ENCODE measurements at regions not wholly inside any gene's neighbourhood (a gene's known extent, or its start where the extent isn't known, plus 50 kb on each side); places are given as distances from the start of the nearest gene placed in this dataset.
"Not testable (repeated sequence)": the region's sequence is repeated elsewhere in the genome, so short reads cannot be mapped to it uniquely, and the experiment has no call there.

GRCh38 chr16:15307184-15307583 is 70.9 kb downstream of the NPIPA5 start:
- CTCF ChIA-PET; H3K36me3 ChIP-seq (ENCODE audit: control insufficient read depth, insufficient read depth, low read length); H3K4me3 Mint-ChIP-seq (ENCODE audit: unreplicated experiment); POLR2A ChIA-PET; intact Hi-C loops (cut with micrococcal nuclease; ENCODE audit: unreplicated experiment); H3K4me1 Mint-ChIP-seq (ENCODE audit: low read depth, unreplicated experiment); H3K27me3 ChIP-seq (replicated peaks; ENCODE audit: control insufficient read depth, insufficient read depth, low read length); H3K4me1 ChIP-seq; H3K36me3 Mint-ChIP-seq (ENCODE audit: insufficient read depth, unreplicated experiment); H3K9me3 Mint-ChIP-seq (ENCODE audit: unreplicated experiment); H3K27ac Mint-ChIP-seq (ENCODE audit: unreplicated experiment); H3K27me3 Mint-ChIP-seq (ENCODE audit: insufficient read depth, unreplicated experiment); H3K4me3 ChIP-seq (ENCODE audit: low read depth, low read length); BruUV-seq (replicated peaks); H3K9me3 ChIP-seq; DNase-seq: not testable (repeated sequence)

DNA sequence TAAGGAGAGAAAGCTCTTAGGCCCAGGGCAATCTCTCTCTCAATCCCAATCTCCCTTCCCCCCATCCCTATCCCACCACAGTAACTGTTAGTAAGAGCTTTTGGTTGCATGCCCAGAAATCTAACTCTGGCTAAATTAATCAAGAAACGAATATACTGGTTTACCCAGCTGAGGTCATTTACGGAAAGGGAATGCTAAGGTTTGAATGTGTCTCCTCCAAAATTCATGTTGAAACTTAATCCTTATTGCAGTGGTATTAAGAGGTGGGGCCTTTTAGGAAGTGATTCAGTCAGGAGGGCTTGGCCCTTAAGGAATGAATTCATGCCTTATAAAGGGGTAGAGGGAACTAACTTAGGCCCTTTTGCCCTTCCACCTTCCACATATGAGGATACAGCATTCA is 72.2 kb downstream of the NPIPA5 start:
- H3K4me3 ChIP-seq (ENCODE audit: low read depth, low read length); H3K36me3 Mint-ChIP-seq (ENCODE audit: insufficient read depth, unreplicated experiment); H3K36me3 ChIP-seq (ENCODE audit: control insufficient read depth, insufficient read depth, low read length); H3K27me3 Mint-ChIP-seq (ENCODE audit: insufficient read depth, unreplicated experiment); BruUV-seq (replicated peaks); H3K27me3 ChIP-seq (replicated peaks; ENCODE audit: control insufficient read depth, insufficient read depth, low read length); H3K4me1 Mint-ChIP-seq (ENCODE audit: low read depth, unreplicated experiment); H3K9me3 ChIP-seq; H3K4me1 ChIP-seq; intact Hi-C loops (cut with micrococcal nuclease; ENCODE audit: unreplicated experiment); DNase-seq; POLR2A ChIA-PET; CTCF ChIA-PET; H3K9me3 Mint-ChIP-seq (ENCODE audit: unreplicated experiment); H3K4me3 Mint-ChIP-seq (ENCODE audit: unreplicated experiment); H3K27ac Mint-ChIP-seq (ENCODE audit: unreplicated experiment): not testable (repeated sequence)

DNA sequence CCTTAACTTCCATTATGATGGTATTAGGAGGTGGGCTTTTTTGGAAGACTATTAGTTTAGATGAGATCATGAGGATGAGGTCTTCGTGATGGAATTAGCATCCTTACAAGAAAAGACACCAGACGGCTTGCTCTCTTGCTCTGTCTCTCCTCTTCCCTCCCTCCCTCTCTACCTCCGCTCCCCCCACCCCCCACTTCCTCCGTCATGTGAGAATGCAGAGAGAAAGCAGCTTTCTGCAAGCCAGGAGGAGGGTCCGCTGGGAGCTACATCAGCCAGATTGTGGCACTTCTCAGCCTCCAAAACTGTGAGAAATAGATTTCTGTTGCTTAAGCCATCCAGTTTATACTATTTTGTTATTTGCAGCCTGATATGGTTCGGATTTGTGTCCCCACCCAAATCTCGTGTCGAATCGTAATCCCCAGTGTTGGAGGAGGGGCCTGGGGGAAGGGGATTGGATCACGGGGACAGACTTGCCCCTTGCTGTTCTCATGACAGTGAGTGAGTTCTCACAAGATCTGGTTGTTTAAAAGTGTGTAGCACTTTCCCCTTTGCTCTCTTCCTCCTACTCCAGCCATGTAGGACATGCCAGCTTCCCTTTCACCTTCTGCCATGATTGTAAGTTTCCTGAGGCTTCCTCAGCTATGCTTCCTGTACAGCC is 74.3 kb downstream of the NPIPA5 start:
- CTCF ChIA-PET; H3K9me3 ChIP-seq; H3K36me3 ChIP-seq (ENCODE audit: control insufficient read depth, insufficient read depth, low read length); H3K36me3 Mint-ChIP-seq (ENCODE audit: insufficient read depth, unreplicated experiment); H3K4me1 Mint-ChIP-seq (ENCODE audit: low read depth, unreplicated experiment); H3K27me3 ChIP-seq (replicated peaks; ENCODE audit: control insufficient read depth, insufficient read depth, low read length); H3K4me3 ChIP-seq (ENCODE audit: low read depth, low read length); BruUV-seq (replicated peaks); POLR2A ChIA-PET; DNase-seq; intact Hi-C loops (cut with micrococcal nuclease; ENCODE audit: unreplicated experiment); H3K27ac Mint-ChIP-seq (ENCODE audit: unreplicated experiment); H3K27me3 Mint-ChIP-seq (ENCODE audit: insufficient read depth, unreplicated experiment); H3K4me1 ChIP-seq; H3K9me3 Mint-ChIP-seq (ENCODE audit: unreplicated experiment); H3K4me3 Mint-ChIP-seq (ENCODE audit: unreplicated experiment): not testable (repeated sequence)

GRCh38 chr16:15297104-15297503 is 81.0 kb downstream of the NPIPA5 start:
- H3K36me3 Mint-ChIP-seq (ENCODE audit: insufficient read depth, unreplicated experiment); H3K4me1 ChIP-seq; H3K9me3 ChIP-seq; H3K4me3 Mint-ChIP-seq (ENCODE audit: unreplicated experiment); H3K4me3 ChIP-seq (ENCODE audit: low read depth, low read length); H3K36me3 ChIP-seq (ENCODE audit: control insufficient read depth, insufficient read depth, low read length); H3K9me3 Mint-ChIP-seq (ENCODE audit: unreplicated experiment); DNase-seq; intact Hi-C loops (cut with micrococcal nuclease; ENCODE audit: unreplicated experiment); H3K27me3 Mint-ChIP-seq (ENCODE audit: insufficient read depth, unreplicated experiment); CTCF ChIA-PET; H3K27me3 ChIP-seq (replicated peaks; ENCODE audit: control insufficient read depth, insufficient read depth, low read length); POLR2A ChIA-PET; H3K4me1 Mint-ChIP-seq (ENCODE audit: low read depth, unreplicated experiment); H3K27ac Mint-ChIP-seq (ENCODE audit: unreplicated experiment); BruUV-seq (replicated peaks): not testable (repeated sequence)

DNA sequence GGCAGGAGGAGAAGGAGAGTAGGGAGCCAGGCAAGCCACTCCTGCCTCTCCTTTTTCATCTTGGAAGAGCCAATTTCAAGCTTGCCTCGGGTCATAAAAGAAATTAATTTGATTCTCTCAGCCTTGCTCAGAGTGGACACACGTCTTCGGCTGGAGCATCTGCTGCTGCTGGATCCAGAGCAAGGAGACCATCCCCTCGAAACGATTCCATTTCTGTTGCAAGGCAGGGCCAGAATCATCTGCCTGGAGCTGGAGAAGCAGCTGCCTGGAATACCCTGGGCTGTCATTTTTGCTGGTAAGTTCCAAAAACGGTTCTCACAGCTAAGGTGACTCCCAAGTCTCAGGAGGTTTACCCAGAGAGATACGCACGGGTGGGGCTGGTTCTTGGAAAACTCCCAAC is 103.3 kb downstream of the NPIPA5 start:
- not testable (repeated sequence) for BruUV-seq (replicated peaks)

DNA sequence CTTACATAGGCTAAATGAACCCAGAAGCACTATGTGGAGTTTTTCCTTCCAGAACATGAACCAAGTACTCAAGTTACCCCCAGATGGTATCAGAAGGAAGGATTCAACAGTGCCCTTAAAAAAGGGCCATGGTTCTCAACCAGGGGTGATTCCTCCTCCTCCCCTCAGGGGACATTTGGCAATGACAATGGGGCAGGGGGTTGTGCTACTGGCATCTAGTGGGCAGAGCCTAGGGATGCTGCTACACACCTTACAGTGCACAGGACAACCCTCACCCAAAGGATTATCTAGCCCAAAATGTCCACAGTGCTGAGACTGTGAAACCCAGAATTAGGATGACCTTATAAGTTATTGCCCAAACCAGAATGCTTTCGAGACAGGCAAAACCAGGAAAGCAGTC is 104.1 kb downstream of the NPIPA5 start:
- H3K27ac Mint-ChIP-seq (ENCODE audit: unreplicated experiment); H3K4me3 ChIP-seq (ENCODE audit: low read depth, low read length); CTCF ChIA-PET; BruUV-seq (replicated peaks); H3K9me3 Mint-ChIP-seq (ENCODE audit: unreplicated experiment); intact Hi-C loops (cut with micrococcal nuclease; ENCODE audit: unreplicated experiment); H3K4me1 Mint-ChIP-seq (ENCODE audit: low read depth, unreplicated experiment); H3K27me3 Mint-ChIP-seq (ENCODE audit: insufficient read depth, unreplicated experiment); H3K36me3 Mint-ChIP-seq (ENCODE audit: insufficient read depth, unreplicated experiment); H3K4me1 ChIP-seq; H3K36me3 ChIP-seq (ENCODE audit: control insufficient read depth, insufficient read depth, low read length); DNase-seq; H3K27me3 ChIP-seq (replicated peaks; ENCODE audit: control insufficient read depth, insufficient read depth, low read length); H3K4me3 Mint-ChIP-seq (ENCODE audit: unreplicated experiment); POLR2A ChIA-PET; H3K9me3 ChIP-seq: not testable (repeated sequence)

More for the DNA sequence above, 103.3 kb downstream of the NPIPA5 start:
- DNase-seq; H3K9me3 Mint-ChIP-seq (ENCODE audit: unreplicated experiment); H3K36me3 ChIP-seq (ENCODE audit: control insufficient read depth, insufficient read depth, low read length); H3K4me1 Mint-ChIP-seq (ENCODE audit: low read depth, unreplicated experiment); intact Hi-C loops (cut with micrococcal nuclease; ENCODE audit: unreplicated experiment); H3K27me3 ChIP-seq (replicated peaks; ENCODE audit: control insufficient read depth, insufficient read depth, low read length); H3K4me3 ChIP-seq (ENCODE audit: low read depth, low read length); H3K27ac Mint-ChIP-seq (ENCODE audit: unreplicated experiment); CTCF ChIA-PET; H3K27me3 Mint-ChIP-seq (ENCODE audit: insufficient read depth, unreplicated experiment); POLR2A ChIA-PET; H3K4me3 Mint-ChIP-seq (ENCODE audit: unreplicated experiment); H3K36me3 Mint-ChIP-seq (ENCODE audit: insufficient read depth, unreplicated experiment); H3K4me1 ChIP-seq; H3K9me3 ChIP-seq: not testable (repeated sequence)

DNA sequence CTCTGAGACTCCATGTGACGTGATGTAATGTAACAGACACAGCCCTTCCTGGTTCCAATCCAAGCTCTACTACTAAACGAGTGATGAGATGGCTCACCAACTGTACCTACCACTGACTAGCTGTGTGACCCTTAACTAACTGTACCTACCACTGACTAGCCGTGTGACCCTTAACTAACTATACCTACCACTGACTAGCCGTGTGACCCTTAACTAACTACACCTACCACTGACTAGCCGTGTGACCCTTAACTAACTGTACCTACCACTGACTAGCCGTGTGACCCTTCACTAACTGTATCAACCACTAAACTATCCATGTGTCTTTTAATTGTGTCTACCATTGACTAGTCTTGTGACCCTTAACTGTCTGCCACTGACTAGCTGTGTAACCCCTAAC is 111.2 kb downstream of the NPIPA5 start:
- CTCF ChIA-PET; BruUV-seq (replicated peaks); H3K4me1 ChIP-seq; H3K27me3 ChIP-seq (replicated peaks; ENCODE audit: control insufficient read depth, insufficient read depth, low read length); H3K4me3 Mint-ChIP-seq (ENCODE audit: unreplicated experiment); H3K4me3 ChIP-seq (ENCODE audit: low read depth, low read length); H3K36me3 Mint-ChIP-seq (ENCODE audit: insufficient read depth, unreplicated experiment); H3K36me3 ChIP-seq (ENCODE audit: control insufficient read depth, insufficient read depth, low read length); H3K9me3 ChIP-seq; H3K27me3 Mint-ChIP-seq (ENCODE audit: insufficient read depth, unreplicated experiment); H3K27ac Mint-ChIP-seq (ENCODE audit: unreplicated experiment); DNase-seq; intact Hi-C loops (cut with micrococcal nuclease; ENCODE audit: unreplicated experiment); POLR2A ChIA-PET; H3K9me3 Mint-ChIP-seq (ENCODE audit: unreplicated experiment); H3K4me1 Mint-ChIP-seq (ENCODE audit: low read depth, unreplicated experiment): not testable (repeated sequence)
